NCI-H774 (cell line): ENCODE measurements at regions not wholly inside any gene's neighbourhood (a gene's known extent, or its start where the extent isn't known, plus 50 kb on each side); places are given as distances from the start of the nearest gene placed in this dataset.
"Not testable (repeated sequence)": the region's sequence is repeated elsewhere in the genome, so short reads cannot be mapped to it uniquely, and the experiment has no call there.

Experiments used
- DNase-seq: peaks from one replicate; lab custom pipeline; 2025; lab: John Stamatoyannopoulos, UW

- not testable (repeated sequence) for DNase-seq
Observed at GRCh38 chr2:59326581-59327365, 1085.6 kb upstream of the FANCL start.

GRCh38 chr2:59322870-59323269 lies 1081.7 kb upstream of the FANCL start:
- DNase-seq, result no peak

DNA sequence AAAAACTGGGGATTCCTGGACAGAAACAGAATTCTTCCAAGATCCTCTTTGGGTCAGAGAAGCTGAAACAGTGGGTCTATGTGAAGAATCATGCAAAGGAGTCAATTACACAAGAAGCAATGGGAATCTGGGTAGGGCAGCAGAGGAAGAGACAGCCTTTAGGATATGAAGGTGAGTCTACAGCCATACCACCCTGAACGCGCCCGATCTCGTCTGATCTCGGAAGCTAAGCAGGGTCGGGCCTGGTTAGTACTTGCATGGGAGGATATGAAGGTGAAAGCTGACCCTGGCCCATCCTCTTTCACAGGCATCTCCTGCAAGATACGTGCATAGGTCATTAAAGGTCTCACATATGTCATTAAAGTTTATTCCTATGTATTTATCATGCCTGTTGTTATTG lies 1080.9 kb upstream of the FANCL start:
- DNase-seq, result no peak

DNA sequence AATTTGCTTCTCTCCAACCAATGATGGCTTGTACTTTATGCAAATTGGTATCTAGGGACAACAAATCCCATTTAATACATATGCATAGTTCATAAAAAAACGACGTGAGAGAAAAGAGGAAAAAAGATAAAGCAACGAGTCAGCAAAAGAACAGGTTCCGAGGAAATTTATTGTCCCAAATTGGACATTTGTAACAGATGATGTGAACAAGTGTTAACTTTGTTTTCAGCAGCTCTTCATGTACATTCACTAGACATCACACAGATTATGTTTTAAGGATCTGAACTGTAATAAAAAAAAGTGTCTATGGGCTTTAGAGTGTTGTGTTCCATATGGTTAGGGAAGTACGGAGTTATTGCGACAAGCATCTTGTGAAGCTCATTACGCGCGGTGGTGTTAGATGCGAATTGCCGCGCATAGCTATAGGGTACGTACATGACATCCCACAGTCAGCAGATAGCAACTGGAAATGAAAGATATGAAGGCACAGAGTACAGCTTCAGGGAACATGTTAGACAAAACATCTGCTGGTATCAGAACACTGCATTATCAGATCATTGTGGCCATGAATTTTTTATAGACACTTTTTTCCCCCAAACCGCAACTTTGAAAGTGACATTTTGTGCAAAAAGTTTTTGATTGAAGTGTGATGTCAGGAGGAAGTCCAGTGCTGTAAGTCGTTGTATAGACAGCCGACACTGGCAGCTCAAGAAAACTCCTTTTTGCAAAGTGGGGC lies 1073.1 kb upstream of the FANCL start:
- no peak for DNase-seq

GRCh38 chr2:59312967-59313940 lies 1072.1 kb upstream of the FANCL start:
- DNase-seq, result no peak

GRCh38 chr2:59312029-59312428 lies 1070.9 kb upstream of the FANCL start:
- no peak for DNase-seq

- DNase-seq, result no peak
Observed at GRCh38 chr2:59308108-59308507, 1067.0 kb upstream of the FANCL start.

DNA sequence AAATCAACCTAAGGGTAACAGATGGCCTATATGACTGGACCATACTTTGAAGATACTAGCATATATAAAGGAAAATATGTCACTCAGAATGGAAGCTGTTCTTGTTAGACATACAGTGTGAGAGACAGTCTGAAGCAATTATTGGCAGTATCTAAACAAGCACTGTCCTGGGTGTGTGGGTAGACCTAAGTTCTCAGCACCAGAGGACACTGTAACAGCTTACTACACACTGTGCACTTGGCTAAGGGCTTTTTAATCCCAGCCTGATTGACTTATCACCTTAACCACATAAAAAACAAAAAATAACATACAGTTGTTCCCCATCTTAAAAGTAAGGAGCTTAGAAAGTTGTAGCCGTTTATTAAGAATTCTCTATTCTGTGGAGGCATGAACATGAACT lies 1066.1 kb upstream of the FANCL start:
- DNase-seq, result no peak

DNA sequence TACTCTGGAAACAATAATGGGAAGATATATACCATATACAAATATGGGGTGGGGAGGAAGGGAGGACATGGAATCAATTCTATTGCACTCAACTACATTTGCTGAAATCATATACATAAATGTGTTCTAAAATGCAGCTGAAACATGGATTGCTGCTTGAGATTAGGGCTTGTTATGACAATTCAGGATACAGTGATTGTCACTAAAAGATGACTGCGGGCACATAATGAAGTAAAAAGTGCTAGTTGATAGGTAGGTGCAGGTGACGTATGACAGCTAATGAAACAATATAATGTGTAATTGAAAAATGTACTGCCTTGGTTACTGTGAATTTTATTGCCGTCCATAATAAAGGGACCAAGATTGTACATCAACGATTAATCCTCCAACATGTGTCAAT lies 1062.1 kb upstream of the FANCL start:
- DNase-seq, result no peak

- DNase-seq, result no peak
Observed at GRCh38 chr2:59302683-59303082, 1061.6 kb upstream of the FANCL start.

DNA sequence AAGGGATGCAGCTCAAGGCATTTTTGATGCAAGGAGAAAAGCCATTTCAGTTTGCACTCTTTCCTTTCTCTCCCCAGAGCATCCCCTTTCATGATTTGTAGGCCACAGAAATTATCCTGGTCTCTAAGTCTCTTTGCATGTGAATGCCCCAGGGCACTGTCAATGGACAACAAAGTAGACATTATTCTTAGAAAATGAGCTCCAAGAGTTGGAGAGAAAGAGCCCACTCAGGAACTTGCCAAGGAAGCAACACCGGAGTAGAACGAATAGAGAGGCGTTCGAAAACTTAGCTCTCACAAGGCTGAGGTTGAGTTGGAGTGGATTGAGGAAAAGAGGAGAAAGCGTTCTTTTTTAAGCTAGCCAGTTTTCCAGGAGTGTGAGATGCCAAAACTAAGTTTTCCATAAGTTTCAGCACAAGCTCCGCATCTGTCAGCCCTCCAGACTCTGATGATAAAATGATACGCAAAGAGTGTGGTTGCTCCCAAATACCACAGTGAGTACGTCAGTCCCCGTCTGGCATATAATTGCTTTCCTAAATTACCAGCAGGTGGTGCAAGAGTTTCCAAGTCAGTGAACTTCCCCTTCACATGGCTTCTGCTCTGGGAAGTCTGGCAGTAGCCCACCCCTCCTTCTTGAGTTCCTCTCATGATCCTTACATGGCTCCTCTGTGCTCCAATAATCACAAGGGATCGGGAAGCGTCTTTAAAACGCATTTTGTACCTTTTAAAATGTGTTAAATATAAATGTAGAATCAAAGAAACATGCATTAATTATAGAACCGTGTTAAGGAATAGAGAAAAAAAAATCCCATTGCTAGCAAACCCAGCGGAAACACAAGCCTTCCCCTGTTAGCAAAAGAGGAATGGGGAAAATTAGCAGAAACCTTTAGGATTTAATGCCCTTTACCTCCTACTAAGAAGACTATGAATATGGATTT lies 1060.6 kb upstream of the FANCL start:
- DNase-seq, result no peak

- no peak for DNase-seq
Observed at GRCh38 chr2:59297816-59298215, 1056.7 kb upstream of the FANCL start.

DNA sequence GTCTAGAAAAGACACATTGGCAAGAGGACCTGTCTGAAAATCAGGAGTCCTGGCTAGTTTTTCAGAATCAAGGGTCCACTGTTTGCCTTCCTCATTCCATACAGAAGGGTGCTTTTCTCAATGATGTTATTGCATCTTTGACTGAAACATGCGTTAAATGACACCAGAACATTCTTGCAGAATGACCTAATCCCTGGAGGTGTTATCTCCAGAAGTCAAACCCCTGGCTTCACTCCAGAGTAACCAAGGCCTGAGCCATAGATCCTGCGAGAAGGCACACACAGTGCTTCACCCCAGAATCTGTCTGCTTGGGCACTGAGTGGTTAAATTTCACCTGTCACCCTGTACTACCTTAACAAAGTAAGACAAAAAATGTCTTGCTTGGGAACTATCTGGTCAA lies 1055.2 kb upstream of the FANCL start:
- DNase-seq, result no peak

- no peak for DNase-seq
Observed at GRCh38 chr2:59295524-59296162, 1054.5 kb upstream of the FANCL start.

DNA sequence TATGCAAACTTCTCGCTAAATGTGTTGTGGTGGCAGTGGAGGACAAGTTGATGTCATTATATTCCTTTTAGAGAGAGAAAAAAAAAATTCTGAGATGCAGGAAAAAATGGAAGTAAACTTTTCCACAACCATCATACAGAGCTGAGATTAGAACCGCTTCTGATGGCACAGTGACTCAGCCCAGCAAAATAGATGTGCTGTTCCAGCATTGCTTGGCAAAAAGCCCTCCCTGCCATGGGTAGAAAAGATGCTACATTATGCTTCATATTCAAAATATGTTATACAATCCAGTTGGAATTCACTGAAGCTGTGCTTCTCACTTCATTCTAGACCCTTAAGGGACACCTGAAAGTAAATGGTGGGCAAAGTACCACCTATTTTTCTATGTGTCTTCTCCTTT lies 1047.6 kb upstream of the FANCL start:
- DNase-seq, result no peak

GRCh38 chr2:59282374-59283057 lies 1041.4 kb upstream of the FANCL start:
- no peak for DNase-seq

DNA sequence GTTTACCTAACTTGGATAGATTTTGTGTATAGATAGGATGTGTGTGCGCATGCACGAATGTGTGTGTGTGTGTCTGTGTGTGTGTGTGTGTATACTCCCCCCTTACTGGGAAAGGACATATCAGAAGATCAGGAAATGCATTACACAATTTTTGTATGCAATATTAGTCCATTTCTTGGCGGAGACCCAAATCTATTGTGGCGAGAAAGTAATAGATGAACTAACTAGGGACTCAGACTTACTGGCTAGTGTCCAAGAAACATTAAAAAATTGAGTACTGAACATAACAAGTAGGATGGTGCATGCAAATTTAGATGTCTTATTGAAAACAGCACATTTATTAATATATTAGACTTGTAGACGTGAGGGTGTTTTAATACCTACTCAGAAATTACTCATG lies 1036.5 kb upstream of the FANCL start:
- DNase-seq, result no peak

DNA sequence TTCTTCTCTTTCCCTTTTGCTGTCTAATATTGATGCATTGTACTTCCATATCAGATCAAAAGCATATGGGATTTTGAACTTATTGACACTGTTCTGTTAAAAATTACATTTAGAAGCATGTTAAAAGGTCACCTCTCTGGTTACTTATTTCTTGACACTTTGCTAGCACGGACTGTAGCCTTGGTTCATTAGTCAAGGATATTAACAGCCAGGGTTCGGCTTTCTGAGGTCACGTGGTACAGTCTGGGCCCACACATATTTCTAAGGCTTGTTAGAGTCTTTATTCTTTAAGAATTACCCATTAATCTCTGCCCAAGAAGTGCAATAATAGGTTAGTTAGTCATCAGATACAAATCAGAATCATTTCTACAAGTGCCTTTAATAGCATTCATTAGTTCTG lies 1035.8 kb upstream of the FANCL start:
- DNase-seq, result no peak

- no peak for DNase-seq
Observed at GRCh38 chr2:59276033-59276432, 1034.9 kb upstream of the FANCL start.

GRCh38 chr2:59266453-59266852 lies 1025.3 kb upstream of the FANCL start:
- DNase-seq, result no peak
